ENCODE measurements at regions not wholly inside any gene's neighbourhood (a gene's known extent, or its start where the extent isn't known, plus 50 kb on each side); places are given as distances from the start of the nearest gene placed in this dataset.
"Not testable (repeated sequence)": the region's sequence is repeated elsewhere in the genome, so short reads cannot be mapped to it uniquely, and the experiment has no call there.

DNA sequence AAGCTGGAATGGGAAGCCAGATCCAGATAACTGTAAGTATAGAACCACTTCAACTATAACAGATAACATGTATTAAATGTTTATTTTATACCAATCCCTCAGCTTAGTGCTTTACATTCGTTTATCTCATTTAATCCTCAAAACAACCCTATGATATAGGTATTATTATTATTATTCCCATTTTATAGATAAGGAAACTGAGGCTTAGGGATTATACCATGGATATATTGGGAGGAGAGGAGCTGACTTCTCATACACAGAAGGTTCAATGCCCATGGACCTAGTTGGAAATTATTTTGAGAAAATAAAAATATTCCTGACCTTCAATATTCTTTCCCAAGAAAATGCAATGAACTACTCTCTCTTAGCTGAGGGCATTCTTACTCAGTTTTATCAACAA is 140.4 kb upstream of the C11orf58 start:
- no peak overlapping the region for H3K27ac Mint-ChIP-seq
- H3K27me3 Mint-ChIP-seq, result peaks cover 11 to 21% of the 10 kb centered on the region in 2 donors
- no peaks in the 10 kb centered on the region for H3K4me1 Mint-ChIP-seq
- no peaks in the 10 kb centered on the region for H3K36me3 Mint-ChIP-seq
- ATAC-seq (replicated peaks) (no peak), DNase-seq (no peak)
- no peak overlapping the region for H3K4me3 Mint-ChIP-seq
- no peaks in the 10 kb centered on the region for H3K9me3 Mint-ChIP-seq

DNA sequence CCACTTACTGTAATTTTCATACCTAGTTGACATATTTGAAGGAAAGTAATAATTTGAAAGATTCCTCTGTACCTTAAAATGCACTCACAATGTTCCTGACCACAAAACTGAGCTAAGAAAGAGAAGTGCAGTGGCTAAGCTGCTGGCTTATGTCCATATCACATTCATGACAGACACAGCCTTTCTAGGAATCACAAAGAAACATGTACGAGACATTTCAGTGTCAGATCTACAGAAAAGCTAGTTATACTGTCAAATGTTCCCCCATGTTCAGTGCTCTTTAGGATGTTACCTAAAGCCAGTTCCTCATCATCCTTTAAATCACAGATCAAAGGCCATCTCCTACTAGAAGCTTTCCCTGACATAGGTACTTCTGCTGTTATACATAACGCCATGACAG is 142.2 kb upstream of the C11orf58 start:
- DNase-seq (no peak), ATAC-seq (replicated peaks) (no peak)
- Mint-ChIP-seq H3K4me1 (no peaks in the 10 kb centered on the region), H3K4me3 (no peak overlapping the region), H3K36me3 (no peaks in the 10 kb centered on the region), H3K9me3 (no peaks in the 10 kb centered on the region), H3K27ac (no peak overlapping the region), H3K27me3 (peaks cover 0 to 10% of the 10 kb centered on the region in 2 donors)

DNA sequence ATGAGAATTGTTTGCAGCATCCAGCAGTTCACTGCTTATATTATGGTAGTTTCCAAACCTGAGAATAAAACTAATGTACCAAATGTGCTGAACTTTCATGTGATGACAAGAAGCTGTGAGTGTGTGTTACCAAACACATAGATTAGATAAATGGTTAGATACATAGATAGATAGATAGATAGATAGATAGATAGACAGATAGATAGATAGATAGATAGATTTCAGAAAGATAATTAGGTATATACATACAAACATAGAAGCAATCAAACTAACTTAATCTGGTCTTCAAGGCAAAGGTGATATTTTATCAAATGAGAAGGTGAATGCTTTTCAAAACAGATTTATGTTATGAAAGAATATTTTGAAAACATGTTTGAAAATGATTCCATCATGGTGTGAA is 147.3 kb upstream of the C11orf58 start:
- Mint-ChIP-seq H3K27me3 (no peaks in the 10 kb centered on the region), H3K4me3 (no peak overlapping the region), H3K36me3 (no peaks in the 10 kb centered on the region), H3K4me1 (no peaks in the 10 kb centered on the region), H3K9me3 (no peaks in the 10 kb centered on the region), H3K27ac (no peak overlapping the region)
- no peak for ATAC-seq (replicated peaks)
- no peak for DNase-seq

DNA sequence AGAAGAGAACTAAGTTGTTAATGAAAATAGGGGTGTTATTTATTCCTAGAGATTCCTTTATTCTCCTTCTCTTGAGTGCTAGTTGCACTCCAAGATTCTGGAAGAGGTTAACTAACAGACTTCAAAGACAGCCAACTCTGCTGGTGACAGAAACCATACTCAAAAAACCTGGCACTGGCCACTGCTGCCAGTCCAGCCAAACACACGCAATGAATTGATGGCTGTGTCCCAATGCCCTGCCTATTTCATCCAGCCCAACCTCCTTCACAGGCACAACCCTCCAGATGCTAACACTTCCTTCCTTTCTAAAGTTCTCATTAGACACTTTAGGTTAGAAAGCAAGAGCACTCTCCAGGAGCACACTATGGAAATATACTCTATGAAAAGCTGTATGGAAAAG is 150.8 kb upstream of the C11orf58 start:
- Mint-ChIP-seq H3K27me3 (peaks cover 0 to 5% of the 10 kb centered on the region in 2 donors), H3K9me3 (no peaks in the 10 kb centered on the region), H3K36me3 (no peaks in the 10 kb centered on the region), H3K4me3 (no peak overlapping the region), H3K4me1 (no peaks in the 10 kb centered on the region), H3K27ac (no peak overlapping the region)
- no peak for ATAC-seq (replicated peaks)
- DNase-seq, result no peak

DNA sequence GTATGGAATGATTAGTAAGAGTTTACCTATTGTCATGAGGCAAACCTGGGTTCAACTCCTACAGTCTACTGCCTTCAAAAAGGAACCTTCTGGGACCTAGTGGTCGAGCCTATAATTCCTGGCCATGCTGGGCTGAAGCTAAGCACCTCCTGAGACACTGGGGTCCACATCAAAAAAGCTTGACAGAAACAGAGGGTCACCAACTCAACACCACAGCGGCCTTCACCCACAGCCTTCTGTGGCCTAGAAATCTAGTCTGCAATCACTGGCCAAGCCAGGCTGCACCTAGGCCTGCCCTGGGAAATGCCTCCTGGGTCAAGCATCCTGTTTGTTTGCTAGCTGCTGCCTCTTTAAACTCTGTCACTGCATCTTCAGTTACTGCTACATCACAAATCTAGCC is 153.9 kb upstream of the C11orf58 start:
- ATAC-seq (replicated peaks), result no peak
- Mint-ChIP-seq H3K36me3 (no peaks in the 10 kb centered on the region), H3K4me1 (no peaks in the 10 kb centered on the region)

DNA sequence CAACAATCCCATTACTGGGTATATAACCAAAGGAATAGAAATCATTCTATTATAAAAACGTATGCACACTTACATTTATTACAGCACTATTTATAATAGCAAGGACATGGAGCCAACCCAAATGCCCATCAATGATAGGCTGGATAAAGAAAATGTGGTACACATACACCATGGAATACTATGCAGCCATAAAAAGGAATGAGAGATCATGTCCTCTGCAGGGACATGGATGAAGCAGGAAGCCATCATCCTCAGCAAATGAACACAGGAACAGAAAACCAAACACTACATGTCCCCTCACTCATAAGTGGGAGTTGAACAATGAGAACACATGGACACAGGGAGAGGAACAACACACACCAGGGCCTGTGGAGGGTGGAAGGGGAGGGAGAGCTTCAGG is 157.4 kb upstream of the C11orf58 start:
- H3K4me3 Mint-ChIP-seq; H3K27ac Mint-ChIP-seq; DNase-seq; ATAC-seq (replicated peaks); H3K27me3 Mint-ChIP-seq; H3K4me1 Mint-ChIP-seq; H3K36me3 Mint-ChIP-seq; H3K9me3 Mint-ChIP-seq: not testable (repeated sequence)

More for the DNA sequence above, 153.9 kb upstream of the C11orf58 start:
- DNase-seq, result no peak
- Mint-ChIP-seq H3K27me3 (peaks cover 0 to 5% of the 10 kb centered on the region in 2 donors), H3K27ac (no peak overlapping the region), H3K4me3 (no peak overlapping the region), H3K9me3 (no peaks in the 10 kb centered on the region)

DNA sequence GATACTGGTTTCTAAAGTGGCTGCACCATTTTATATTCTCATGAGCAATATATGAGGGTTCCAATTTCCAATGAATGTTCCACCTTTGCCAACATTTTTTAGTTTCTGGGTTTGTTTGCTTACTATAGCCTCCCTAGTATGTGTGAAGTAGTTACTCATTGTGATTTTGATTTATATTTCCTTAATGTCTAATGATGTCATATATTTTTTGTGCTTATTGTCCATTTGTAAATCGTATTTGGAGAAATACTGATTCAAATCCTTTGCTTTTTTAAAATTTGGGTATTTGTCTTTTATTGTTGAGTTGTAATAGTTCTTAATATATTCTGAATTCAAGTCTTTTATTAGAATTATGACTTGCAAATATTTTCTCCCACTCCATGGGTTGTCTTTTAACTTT is 161.0 kb upstream of the C11orf58 start:
- Mint-ChIP-seq H3K27me3 (no peaks in the 10 kb centered on the region), H3K27ac (no peak overlapping the region), H3K4me1 (no peaks in the 10 kb centered on the region), H3K4me3 (no peak overlapping the region), H3K36me3 (no peaks in the 10 kb centered on the region), H3K9me3 (peaks cover 1 to 3% of the 10 kb centered on the region in 2 donors)
- DNase-seq, result no peak
- ATAC-seq (replicated peaks), result no peak

DNA sequence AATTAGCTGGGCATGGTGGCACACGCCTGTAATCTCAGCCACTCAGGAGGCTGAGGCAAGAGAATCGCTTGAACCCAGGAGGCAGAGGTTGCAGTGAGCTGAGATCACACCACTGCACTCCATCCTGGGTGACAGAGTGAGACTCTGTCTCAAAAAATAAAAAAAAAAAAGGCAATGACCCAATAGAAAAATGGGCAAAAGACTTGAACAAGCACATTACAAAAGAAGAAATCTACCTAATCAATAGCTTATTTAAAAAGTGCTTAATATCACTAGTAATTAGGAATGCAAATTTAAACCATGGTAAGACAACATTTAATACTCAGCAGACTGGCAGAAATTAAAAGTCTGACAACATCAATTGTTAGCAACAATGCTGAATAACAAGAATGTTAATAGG is 163.6 kb upstream of the C11orf58 start:
- H3K27ac Mint-ChIP-seq; H3K9me3 Mint-ChIP-seq; H3K27me3 Mint-ChIP-seq; ATAC-seq (replicated peaks); H3K4me1 Mint-ChIP-seq; H3K4me3 Mint-ChIP-seq; DNase-seq; H3K36me3 Mint-ChIP-seq: not testable (repeated sequence)

DNA sequence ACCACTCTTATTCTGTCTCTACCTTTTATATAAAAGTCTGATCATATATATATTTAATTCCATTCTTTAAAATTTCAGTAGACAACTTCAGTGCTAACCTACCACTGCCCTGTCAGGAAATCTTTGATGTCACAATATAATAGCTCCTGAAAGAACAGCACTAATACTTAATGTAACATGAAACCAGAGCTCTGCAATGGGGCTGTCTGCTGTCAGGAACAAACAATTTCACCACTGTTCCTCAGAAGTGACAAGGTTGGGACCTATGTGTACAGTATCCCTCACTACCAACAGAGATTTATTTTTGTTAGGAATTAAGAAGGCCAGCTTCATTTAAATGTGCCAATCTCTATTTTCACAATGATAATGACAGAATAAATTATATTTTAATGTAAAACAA is 165.5 kb upstream of the C11orf58 start:
- Mint-ChIP-seq H3K27ac (no peak overlapping the region), H3K4me1 (no peaks in the 10 kb centered on the region), H3K4me3 (no peak overlapping the region), H3K9me3 (peaks cover 1 to 3% of the 10 kb centered on the region in 2 donors), H3K27me3 (no peaks in the 10 kb centered on the region), H3K36me3 (no peaks in the 10 kb centered on the region)
- ATAC-seq (replicated peaks), result no peak
- DNase-seq, result no peak

DNA sequence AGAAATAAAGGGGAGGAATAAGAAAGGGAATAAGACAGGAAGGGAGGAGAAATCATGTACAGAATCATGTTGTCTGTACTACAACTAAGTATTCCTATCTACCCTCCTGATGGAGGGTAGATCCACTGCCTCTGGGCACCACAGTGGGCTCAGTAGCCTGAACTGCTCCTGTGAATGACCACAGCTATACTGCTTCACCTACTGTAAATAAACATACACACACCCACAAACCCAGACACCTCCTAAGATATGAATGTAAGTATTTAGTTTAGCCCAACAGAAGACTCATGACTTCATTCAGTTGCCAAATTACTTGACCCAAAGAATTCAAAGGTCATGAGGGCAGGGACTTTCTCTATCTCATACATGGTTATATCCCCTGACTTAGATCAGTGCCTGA is 177.3 kb upstream of the C11orf58 start:
- Mint-ChIP-seq H3K4me1 (no peaks in the 10 kb centered on the region), H3K36me3 (no peaks in the 10 kb centered on the region), H3K27me3 (no peaks in the 10 kb centered on the region), H3K4me3 (no peak overlapping the region), H3K9me3 (peaks cover 0 to 2% of the 10 kb centered on the region in 2 donors), H3K27ac (no peak overlapping the region)
- DNase-seq (no peak), ATAC-seq (replicated peaks) (no peak)

DNA sequence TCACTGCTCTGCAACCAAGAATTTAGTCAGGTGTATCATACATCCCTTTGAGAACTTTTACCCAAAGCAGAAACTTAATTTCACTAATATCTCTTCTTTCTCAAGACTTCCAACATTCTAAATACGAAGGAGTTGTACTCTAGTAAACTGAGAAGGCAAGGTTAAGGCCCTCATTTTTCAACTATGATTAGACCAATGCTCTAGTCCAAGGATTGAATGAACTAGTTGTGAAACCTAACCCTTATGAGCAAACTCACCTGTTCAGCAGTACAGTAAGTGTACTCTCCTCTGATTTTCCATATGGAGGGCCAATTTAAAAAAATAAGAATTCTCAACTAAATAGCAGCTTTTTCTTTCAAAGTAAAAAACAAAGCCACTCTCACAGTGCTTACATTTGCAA is 180.0 kb upstream of the C11orf58 start:
- Mint-ChIP-seq H3K27me3 (no peaks in the 10 kb centered on the region), H3K4me3 (no peak overlapping the region), H3K27ac (no peak overlapping the region), H3K9me3 (peaks cover 0 to 2% of the 10 kb centered on the region in 2 donors), H3K4me1 (no peaks in the 10 kb centered on the region), H3K36me3 (no peaks in the 10 kb centered on the region)
- no peak for DNase-seq
- no peak for ATAC-seq (replicated peaks)

DNA sequence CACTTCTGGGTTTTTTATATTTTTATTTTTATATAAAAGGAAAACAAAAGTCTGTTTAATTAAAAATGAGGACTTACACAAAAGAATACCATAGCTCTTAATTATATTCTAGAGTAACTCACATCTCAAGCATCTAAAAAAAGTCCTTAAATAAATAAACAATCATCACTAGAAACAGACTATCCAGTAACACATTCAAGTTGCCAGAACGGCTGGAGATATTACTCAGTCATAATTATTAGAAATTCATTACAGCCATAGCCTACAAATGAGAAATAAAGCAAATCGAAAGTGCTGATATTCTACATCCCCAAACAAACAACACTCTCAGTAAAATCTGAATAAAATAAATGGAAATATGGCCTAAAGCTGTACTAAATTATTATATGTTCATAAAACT is 182.5 kb upstream of the C11orf58 start:
- H3K4me3 Mint-ChIP-seq, result no peak overlapping the region
- ATAC-seq (replicated peaks) (no peak), DNase-seq (no peak)
- no peaks in the 10 kb centered on the region for H3K9me3 Mint-ChIP-seq
- no peaks in the 10 kb centered on the region for H3K27me3 Mint-ChIP-seq
- no peaks in the 10 kb centered on the region for H3K4me1 Mint-ChIP-seq
- H3K27ac Mint-ChIP-seq, result no peak overlapping the region
- no peaks in the 10 kb centered on the region for H3K36me3 Mint-ChIP-seq

DNA sequence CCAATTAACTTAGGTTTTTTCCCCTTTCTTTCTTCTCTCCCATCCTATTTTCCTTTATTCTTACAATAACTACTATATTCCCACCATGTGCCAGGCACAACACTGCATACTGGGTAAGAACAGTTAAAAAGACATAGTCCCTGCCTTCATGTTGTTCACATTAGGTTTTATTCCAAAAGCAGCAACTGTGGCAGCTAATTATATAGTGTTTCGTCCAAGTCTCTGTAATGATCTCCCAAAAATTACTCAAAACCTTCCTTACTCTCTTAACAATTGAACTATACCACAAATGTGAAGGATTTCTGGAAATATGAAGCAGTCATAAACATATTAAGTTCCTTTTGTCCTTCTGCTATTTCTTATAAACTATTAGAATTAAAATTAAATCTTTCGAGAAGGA is 184.1 kb upstream of the C11orf58 start:
- Mint-ChIP-seq H3K36me3 (no peaks in the 10 kb centered on the region), H3K27ac (no peak overlapping the region), H3K4me1 (no peaks in the 10 kb centered on the region), H3K27me3 (no peaks in the 10 kb centered on the region), H3K4me3 (no peak overlapping the region), H3K9me3 (peaks cover 0 to 4% of the 10 kb centered on the region in 2 donors)
- ATAC-seq (replicated peaks) (no peak), DNase-seq (no peak)

DNA sequence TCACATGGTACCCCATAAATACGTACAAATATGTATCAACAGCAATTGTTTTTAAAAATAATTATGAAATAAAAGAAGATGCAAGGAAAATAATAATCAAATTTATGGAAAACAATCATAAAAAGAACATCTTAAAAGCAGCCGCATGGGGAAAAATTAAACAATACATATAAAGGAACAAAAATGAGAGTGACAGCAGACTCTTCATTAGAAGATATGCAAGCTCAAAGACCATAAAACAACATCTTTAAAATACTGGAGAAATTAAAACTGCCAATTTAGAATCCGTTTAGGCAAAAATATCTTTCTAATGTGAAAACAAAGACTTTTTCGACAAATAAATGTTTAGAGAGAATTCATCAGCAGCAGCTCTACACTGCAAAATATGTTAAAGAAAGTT is 190.6 kb upstream of the C11orf58 start:
- Mint-ChIP-seq H3K4me1 (no peaks in the 10 kb centered on the region), H3K36me3 (no peaks in the 10 kb centered on the region), H3K27ac (no peak overlapping the region), H3K9me3 (peaks cover 5 to 8% of the 10 kb centered on the region in 2 donors), H3K4me3 (no peak overlapping the region), H3K27me3 (no peaks in the 10 kb centered on the region)
- no peak for DNase-seq
- ATAC-seq (replicated peaks), result no peak

DNA sequence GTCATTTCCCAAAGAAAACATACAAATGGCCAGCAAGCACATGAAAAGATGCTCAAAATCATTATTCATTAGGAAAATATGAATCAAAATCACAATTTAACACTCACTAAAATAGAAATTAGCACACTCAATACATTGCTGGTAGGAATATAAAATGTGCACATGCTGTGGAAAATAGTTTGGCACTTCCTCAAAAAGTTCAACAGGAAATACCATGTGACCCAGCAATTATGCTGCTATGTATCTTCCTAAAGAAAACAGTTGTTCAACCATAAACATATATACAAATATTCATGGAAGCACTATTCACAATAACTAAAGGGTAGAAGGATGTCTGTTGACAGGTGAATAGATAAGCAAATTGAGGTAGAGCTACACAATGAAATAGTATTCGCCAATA is 187.3 kb upstream of the SOX6 start:
- H3K36me3 Mint-ChIP-seq, result no peaks in the 10 kb centered on the region
- no peak overlapping the region for H3K4me3 Mint-ChIP-seq
- no peaks in the 10 kb centered on the region for H3K27me3 Mint-ChIP-seq
- no peak for ATAC-seq (replicated peaks)
- DNase-seq, result no peak
- no peaks in the 10 kb centered on the region for H3K4me1 Mint-ChIP-seq
- peaks cover 12 to 20% of the 10 kb centered on the region in 2 donors for H3K9me3 Mint-ChIP-seq
- H3K27ac Mint-ChIP-seq, result no peak overlapping the region

DNA sequence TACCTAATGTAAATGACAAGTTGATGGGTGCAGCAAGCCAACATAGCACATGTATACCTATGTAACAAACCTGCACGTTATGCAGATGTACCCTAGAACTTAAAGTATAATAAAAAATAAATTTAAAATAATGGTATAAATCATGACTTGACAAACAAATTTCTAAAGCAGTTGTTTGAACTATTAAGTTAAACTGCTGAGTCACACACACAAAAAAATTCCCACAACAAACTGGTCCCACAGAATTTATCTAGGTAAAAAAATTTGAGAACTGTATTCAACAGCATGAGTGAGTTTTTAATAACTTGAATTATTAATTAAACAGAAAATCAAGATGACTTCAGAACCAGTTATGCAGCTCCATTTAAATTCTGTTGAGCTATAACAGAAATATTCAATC is 186.0 kb upstream of the SOX6 start:
- no peak overlapping the region for H3K4me3 Mint-ChIP-seq
- H3K27ac Mint-ChIP-seq, result no peak overlapping the region
- DNase-seq (no peak), ATAC-seq (replicated peaks) (no peak)
- H3K9me3 Mint-ChIP-seq, result peaks cover 15 to 18% of the 10 kb centered on the region in 2 donors
- no peaks in the 10 kb centered on the region for H3K27me3 Mint-ChIP-seq
- no peaks in the 10 kb centered on the region for H3K36me3 Mint-ChIP-seq
- H3K4me1 Mint-ChIP-seq, result no peaks in the 10 kb centered on the region
